ENCODE measurements at regions not wholly inside any gene's neighbourhood (a gene's known extent, or its start where the extent isn't known, plus 50 kb on each side); places are given as distances from the start of the nearest gene placed in this dataset.
"Not testable (repeated sequence)": the region's sequence is repeated elsewhere in the genome, so short reads cannot be mapped to it uniquely, and the experiment has no call there.

DNA sequence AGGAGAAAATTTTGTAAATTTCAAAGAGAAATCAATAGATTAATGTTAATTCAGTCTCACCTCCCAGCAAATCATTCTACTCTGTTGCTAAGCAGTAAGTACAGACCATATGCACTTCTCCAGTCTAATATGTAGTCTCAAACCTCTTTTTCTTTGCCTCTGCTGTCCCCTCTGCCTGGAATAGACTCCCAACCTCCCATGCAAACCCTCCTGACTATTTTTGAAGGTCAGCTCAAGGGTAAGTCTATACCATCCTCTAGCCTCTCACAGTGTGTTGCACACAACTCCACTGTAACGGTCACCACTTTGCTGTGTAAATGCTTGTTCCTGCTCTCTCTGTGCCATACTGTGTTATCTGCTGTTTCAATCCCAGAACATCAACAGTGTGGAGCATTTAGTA, 94.5 kb upstream of the TRIM77 start:
- DNase-seq (ENCODE audit: low spot score), result not testable (repeated sequence)

GRCh38 chr11:89616161-89616560, 93.9 kb upstream of the TRIM77 start:
- DNase-seq (ENCODE audit: low spot score), result not testable (repeated sequence)

DNA sequence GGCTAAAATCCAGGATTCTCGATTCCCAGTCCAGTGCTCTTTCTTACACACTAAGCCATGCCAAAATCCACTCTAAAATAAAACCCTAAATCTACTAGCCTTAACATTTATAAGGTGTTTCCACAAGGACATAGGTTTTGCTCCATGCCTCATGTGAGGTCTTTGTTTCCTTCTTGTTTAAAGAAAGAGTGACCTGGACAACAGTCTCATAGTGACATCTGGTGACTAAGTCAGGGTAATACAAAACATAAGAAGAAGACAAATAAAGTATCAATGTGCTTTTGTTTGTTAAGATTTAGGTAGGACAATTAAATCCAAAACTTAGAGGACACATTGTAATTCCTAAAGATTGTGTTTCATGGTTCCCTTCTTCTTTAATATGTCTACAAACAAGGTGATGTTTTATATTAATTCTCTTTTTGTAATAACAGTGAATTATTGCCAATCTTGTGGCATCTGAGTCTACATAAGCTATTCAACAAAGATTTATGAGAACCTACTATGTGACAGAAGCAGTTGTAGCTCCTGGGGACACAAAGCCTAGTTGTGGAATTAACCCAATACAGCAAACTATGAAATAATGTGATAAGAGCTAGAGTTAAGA, 93.0 kb upstream of the TRIM77 start:
- peak; percentile 20 for DNase-seq (ENCODE audit: low spot score)

- DNase-seq (ENCODE audit: low spot score), result not testable (repeated sequence)
These were observed 89.4 kb upstream of the TRIM77 start for GRCh38 chr11:89620721-89621120.

DNA sequence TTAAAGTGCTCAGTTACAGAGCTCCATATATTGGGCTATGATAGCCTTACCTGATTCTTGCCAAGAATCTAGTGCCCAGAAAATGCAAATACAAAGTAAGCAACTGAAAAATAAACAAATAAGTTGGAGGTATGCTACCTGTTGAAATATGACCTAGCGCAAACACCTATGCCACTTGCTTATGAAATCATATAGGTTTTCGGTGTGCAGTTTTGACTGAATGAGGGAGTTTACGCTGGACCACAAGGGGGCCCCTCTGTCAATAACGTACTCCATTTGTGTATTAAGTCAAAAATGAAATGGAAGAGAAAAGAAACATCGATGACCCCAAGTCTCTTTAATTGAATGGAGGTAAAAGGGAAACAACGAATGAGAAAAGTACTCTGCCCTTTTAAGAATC, 84.9 kb upstream of the TRIM77 start:
- DNase-seq (ENCODE audit: low spot score), result no peak

DNA sequence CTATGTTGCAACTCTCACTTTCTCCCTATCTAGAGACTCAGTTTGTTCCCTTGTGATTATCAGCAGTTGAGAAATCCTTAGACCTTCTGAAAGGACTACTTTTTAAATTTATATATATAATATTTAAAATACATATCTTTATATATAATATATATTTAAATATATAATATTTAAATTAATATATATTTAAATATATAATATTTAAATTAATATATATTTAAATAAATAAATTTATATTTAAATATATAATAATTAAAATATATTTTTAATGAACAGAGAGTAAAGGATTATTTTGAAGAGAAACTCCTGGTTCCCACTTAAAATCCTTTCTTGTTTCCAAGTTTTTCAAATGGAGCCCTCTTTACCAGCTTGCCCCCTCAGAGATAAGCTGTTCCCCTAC, 83.7 kb upstream of the TRIM77 start:
- no peak for DNase-seq (ENCODE audit: low spot score)

GRCh38 chr11:89626881-89627280, 83.2 kb upstream of the TRIM77 start:
- not testable (repeated sequence) for DNase-seq (ENCODE audit: low spot score)

GRCh38 chr11:89633135-89633705, 76.9 kb upstream of the TRIM77 start:
- no peak for DNase-seq (ENCODE audit: low spot score)

DNA sequence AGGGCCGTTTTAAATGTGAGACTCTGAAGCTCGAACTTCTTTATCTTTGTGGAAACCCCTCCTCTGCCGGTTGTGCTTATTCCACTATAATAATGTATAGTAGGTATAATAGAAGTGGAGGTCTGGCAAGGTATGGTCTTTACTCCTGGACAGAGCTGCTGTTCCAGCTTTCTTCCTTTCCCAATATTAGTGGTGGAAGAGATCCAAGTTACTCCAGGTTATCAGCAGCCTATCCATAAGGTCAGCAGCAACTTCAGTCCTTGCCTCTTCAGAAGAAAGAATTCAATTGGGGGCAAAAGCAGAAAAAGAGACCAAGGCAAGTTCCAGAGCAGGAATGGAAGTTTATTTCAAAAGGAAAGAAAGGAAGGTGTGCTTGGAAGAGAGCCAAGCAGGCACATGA, 69.3 kb upstream of the TRIM77 start:
- not testable (repeated sequence) for DNase-seq (ENCODE audit: low spot score)

- not testable (repeated sequence) for DNase-seq (ENCODE audit: low spot score)
These were observed 61.9 kb upstream of the TRIM77 start for GRCh38 chr11:89648232-89648631.

- not testable (repeated sequence) for DNase-seq (ENCODE audit: low spot score)
These were observed 61.1 kb upstream of the TRIM77 start for GRCh38 chr11:89648996-89649395.

GRCh38 chr11:89654669-89655068, 55.4 kb upstream of the TRIM77 start:
- DNase-seq (ENCODE audit: low spot score), result not testable (repeated sequence)

DNA sequence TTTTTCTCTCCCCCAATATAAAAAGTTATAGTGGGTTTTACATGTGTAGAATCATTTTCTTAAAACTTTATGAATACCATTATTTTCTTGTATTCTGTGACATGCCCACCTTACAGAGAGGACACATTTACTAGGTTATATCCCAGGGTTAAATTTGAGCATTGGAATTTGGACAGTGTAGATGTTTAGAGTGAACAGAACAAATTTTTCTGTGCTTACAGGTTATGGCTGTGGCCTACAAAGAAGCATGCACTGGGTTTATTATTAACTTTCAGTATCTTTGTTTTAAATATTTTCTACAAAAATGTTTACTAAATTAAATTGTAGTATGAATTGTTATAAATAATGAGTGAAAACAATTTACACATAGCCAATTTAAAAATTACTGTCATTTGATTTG, 51.3 kb upstream of the TRIM77 start:
- DNase-seq (ENCODE audit: low spot score), result not testable (repeated sequence)

DNA sequence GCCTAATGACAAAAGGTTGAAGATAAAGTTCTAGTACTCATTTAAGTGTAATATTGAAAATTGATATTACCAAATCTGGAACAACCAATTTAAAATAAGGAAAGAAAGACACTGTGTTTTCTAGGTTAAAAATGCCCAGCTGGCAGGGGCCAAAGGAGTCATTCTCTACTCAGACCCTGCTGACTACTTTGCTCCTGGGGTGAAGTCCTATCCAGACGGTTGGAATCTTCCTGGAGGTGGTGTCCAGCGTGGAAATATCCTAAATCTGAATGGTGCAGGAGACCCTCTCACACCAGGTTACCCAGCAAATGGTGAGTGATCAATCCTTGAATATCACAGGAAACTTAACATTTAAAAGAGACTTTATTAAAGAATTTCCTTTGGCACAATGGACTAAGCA, 50.7 kb upstream of the TRIM77 start:
- DNase-seq (ENCODE audit: low spot score), result not testable (repeated sequence)

DNA sequence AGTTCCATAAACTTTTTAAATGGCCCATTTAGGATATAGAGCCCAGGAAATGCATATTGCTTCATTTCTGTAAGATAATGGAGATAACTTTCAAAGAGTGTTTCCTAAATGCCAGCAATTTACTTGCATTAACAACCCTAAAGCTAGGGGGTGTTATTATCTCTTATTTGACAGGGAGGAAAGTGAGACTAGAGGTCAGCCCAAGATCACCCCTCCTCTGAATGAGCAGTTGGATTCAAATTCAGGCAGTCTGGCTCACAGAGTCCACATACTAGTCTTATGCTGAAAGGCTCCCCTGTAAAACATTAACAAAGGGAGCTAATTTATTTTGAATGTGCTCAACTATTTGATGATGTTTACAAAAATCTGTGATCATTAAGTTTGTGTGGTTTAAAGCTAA, 49.9 kb upstream of the TRIM77 start:
- DNase-seq (ENCODE audit: low spot score), result no peak

Measured in H4 (cell line).